OCI-LY1 (cell line): ENCODE measurements at regions not wholly inside any gene's neighbourhood (a gene's known extent, or its start where the extent isn't known, plus 50 kb on each side); places are given as distances from the start of the nearest gene placed in this dataset.

Source experiments
- EZH2 ChIP-seq: fragments of 200-600 bp; sonication (generic), shearing (Covaris generic); IDR thresholded peaks from 2 replicates; pipeline ENCODE4 v1.8.0; 2017; ENCODE audit warnings: borderline replicate concordance, mixed run types, mild to moderate bottlenecking, antibody characterized with exemption, low read length, moderate library complexity, mixed read lengths
- TF ChIP-seq, protein P1 (sequence below): fragments of 200-600 bp; sonication (generic), shearing (Covaris generic); IDR thresholded peaks from 2 replicates; pipeline ENCODE4 v1.5.1; 2017; ENCODE audit warnings: mild to moderate bottlenecking, antibody characterized with exemption, low read length, moderate library complexity, mixed read lengths

DNA sequence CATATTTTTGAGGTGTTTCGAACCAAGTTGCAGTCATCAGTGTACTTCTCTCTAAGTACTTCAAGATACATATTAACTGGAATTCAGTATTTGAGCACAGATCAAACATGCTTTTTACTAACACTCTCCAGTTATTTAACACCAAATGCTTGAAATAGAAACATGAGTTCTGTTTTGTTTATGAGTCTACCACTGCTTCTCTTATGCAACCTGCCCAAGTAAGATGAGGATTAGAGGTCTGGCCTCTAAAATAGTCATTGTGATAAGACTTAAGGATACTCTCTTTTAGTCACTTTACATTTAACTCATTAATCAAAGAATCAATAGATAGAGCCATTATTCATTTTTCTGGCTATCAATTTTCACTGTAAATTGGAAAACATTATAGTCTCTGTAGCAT is 156.2 kb upstream of the THRB start:
- TF ChIP-seq, protein P1, sequence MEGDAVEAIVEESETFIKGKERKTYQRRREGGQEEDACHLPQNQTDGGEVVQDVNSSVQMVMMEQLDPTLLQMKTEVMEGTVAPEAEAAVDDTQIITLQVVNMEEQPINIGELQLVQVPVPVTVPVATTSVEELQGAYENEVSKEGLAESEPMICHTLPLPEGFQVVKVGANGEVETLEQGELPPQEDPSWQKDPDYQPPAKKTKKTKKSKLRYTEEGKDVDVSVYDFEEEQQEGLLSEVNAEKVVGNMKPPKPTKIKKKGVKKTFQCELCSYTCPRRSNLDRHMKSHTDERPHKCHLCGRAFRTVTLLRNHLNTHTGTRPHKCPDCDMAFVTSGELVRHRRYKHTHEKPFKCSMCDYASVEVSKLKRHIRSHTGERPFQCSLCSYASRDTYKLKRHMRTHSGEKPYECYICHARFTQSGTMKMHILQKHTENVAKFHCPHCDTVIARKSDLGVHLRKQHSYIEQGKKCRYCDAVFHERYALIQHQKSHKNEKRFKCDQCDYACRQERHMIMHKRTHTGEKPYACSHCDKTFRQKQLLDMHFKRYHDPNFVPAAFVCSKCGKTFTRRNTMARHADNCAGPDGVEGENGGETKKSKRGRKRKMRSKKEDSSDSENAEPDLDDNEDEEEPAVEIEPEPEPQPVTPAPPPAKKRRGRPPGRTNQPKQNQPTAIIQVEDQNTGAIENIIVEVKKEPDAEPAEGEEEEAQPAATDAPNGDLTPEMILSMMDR = no peak
- no peak for TF ChIP-seq EZH2
